HCT116 (cell line): ENCODE measurements at regions not wholly inside any gene's neighbourhood (a gene's known extent, or its start where the extent isn't known, plus 50 kb on each side); places are given as distances from the start of the nearest gene placed in this dataset.

ENCODE experiments used
- ATAC-seq: fragments of 200-7000 bp; cut with Tn5 transposase; 2 replicates; pipeline ENCODE4 v1.9.1; 2020; ENCODE audit warnings: mild to moderate bottlenecking, moderate library complexity
- BruUV-seq: library from RNA; stranded (reverse); fragments of 400-500 nt; replicated peaks from 2 replicates; lab custom pipeline; 2021; lab: Mats Ljungman, UMichigan
- CTCF ChIA-PET: fragments of 300-600 bp; sonication (Branson Sonifier 250); formaldehyde crosslinking; loops from one replicate; lab custom pipeline; 2021; ENCODE audit warnings: antibody characterized with exemption; lab: Charles Lee
- POLR2A ChIA-PET: fragments of 300-600, 350-600 bp; sonication (Branson Sonifier 250); formaldehyde crosslinking; loops from one replicate; lab custom pipeline; 2021; ENCODE audit warnings: antibody characterized with exemption; lab: Charles Lee
- RAD21 ChIA-PET, 2 experiments: fragments of 300-600 bp; sonication (Branson Sonifier 250); formaldehyde crosslinking; loops; one replicate each; lab custom pipeline; 2023; ENCODE audit warnings: low total read pairs in 2 of 2; ENCODE audit not compliant: uncharacterized antibody in 2 of 2, unreplicated experiment in 2 of 2, low non-redundant PET in 1 of 2; lab: Charles Lee
- DNase-seq: peaks from one replicate; pipeline ENCODE4 v3.0.0-alpha.2; 2010; ENCODE audit warnings: low read depth, low spot score
- H2AFZ ChIP-seq: fragments of 200-600 bp; shearing (Covaris generic), sonication (generic); 2 replicates; pipeline ENCODE4 v1.6.1; 2017; ENCODE audit warnings: low read depth, mixed run types, mixed read lengths, antibody characterized with exemption, low read length; ENCODE audit not compliant: poor library complexity, severe bottlenecking
- H3K27ac ChIP-seq: 2 replicates; pipeline ENCODE4 v1.5.1; 2012; ENCODE audit warnings: low read depth, low read length
- H3K27me3 ChIP-seq: fragments of 200-600 bp; sonication (generic); 2 replicates; pipeline ENCODE4 v1.6.1; 2016; ENCODE audit warnings: mixed run types, low read length, mixed read lengths; ENCODE audit not compliant: insufficient read depth
- H3K36me3 ChIP-seq, 2 experiments: fragments of 200-500 bp in 1 of 2; fragments of 200-600 bp in 1 of 2; sonication (Bioruptor generic) in 1 of 2; sonication (generic) in 1 of 2; 2 replicates each; pipeline versions ENCODE4 v1.5.1 to v1.6.1; 2014 to 2016; ENCODE audit warnings: low read length in 2 of 2, inconsistent platforms in 1 of 2, mixed read lengths in 1 of 2, mixed run types in 1 of 2; ENCODE audit not compliant: insufficient read depth in 2 of 2, control insufficient read depth in 1 of 2
- H3K4me1 ChIP-seq, 2 experiments: fragments of 200-600 bp in 1 of 2; sonication (generic) in 1 of 2; 2 replicates each; pipeline versions ENCODE4 v1.5.1 to v1.6.1; 2012 to 2017; ENCODE audit warnings: low read length in 2 of 2, inconsistent platforms in 1 of 2, mild to moderate bottlenecking in 1 of 2, mixed read lengths in 1 of 2, mixed run types in 1 of 2, moderate library complexity in 1 of 2; ENCODE audit not compliant: insufficient read depth in 2 of 2, control insufficient read depth in 1 of 2
- H3K4me2 ChIP-seq: fragments of 200-600 bp; sonication (generic); 2 replicates; pipeline ENCODE4 v1.6.1; 2017; ENCODE audit warnings: mixed run types, low read length, mixed read lengths
- H3K4me3 ChIP-seq, 2 experiments: fragments of 200-600 bp in 1 of 2; sonication (generic) in 1 of 2; replicated peaks in 1 of 2; 2 replicates each; pipeline ENCODE4 v1.5.1; 2011 to 2016; ENCODE audit warnings: low read length in 2 of 2, control low read depth in 1 of 2, low read depth in 1 of 2, mild to moderate bottlenecking in 1 of 2, mixed read lengths in 1 of 2, mixed run types in 1 of 2
- H3K79me2 ChIP-seq: fragments of 200-600 bp; sonication (generic); 2 replicates; pipeline ENCODE4 v1.6.1; 2017; ENCODE audit warnings: mild to moderate bottlenecking, mixed run types, low read length, moderate library complexity, mixed read lengths; ENCODE audit not compliant: insufficient read depth
- H3K9ac ChIP-seq: fragments of 200-600 bp; sonication (generic); 2 replicates; pipeline ENCODE4 v1.6.1; 2016; ENCODE audit warnings: low read length, mixed read lengths
- H3K9me2 ChIP-seq: fragments of 200-600 bp; sonication (generic), shearing (Covaris generic); 2 replicates; pipeline ENCODE4 v1.6.1; 2017; ENCODE audit warnings: mixed run types, mild to moderate bottlenecking, moderate library complexity; ENCODE audit not compliant: insufficient read depth
- H3K9me3 ChIP-seq, 2 experiments: fragments of 200-500 bp in 1 of 2; fragments of 200-600 bp in 1 of 2; sonication (Bioruptor generic) in 1 of 2; sonication (generic) in 1 of 2; 2 replicates each; pipeline ENCODE4 v1.6.1; 2014 to 2017; ENCODE audit warnings: low read length in 2 of 2, mixed read lengths in 2 of 2, inconsistent platforms in 1 of 2, low read depth in 1 of 2, mild to moderate bottlenecking in 1 of 2, mixed run types in 1 of 2, moderate library complexity in 1 of 2; ENCODE audit not compliant: control insufficient read depth in 1 of 2, insufficient read depth in 1 of 2
- H4K20me1 ChIP-seq: fragments of 200-600 bp; sonication (generic), shearing (Covaris generic); 2 replicates; pipeline ENCODE4 v1.6.1; 2017; ENCODE audit warnings: mixed run types, mild to moderate bottlenecking, moderate library complexity; ENCODE audit not compliant: insufficient read depth
- ATF3 ChIP-seq: IDR thresholded peaks from 2 replicates; pipeline ENCODE4 v1.6.1; 2012
- CBX3 ChIP-seq: IDR thresholded peaks from 2 replicates; pipeline ENCODE4 v1.6.1; 2012; ENCODE audit warnings: low read depth
- MAX ChIP-seq: IDR thresholded peaks from 2 replicates; pipeline ENCODE4 v1.6.1; 2012
- REST ChIP-seq: IDR thresholded peaks from 2 replicates; pipeline ENCODE4 v1.6.1; 2012; ENCODE audit warnings: low read depth
- TCF7L2 ChIP-seq: IDR thresholded peaks from 2 replicates; pipeline ENCODE4 v1.7.0; 2011; ENCODE audit warnings: borderline replicate concordance, inconsistent platforms; ENCODE audit not compliant: insufficient read depth, insufficient read length; ENCODE audit errors: extremely low read depth
- ZBTB33 ChIP-seq: IDR thresholded peaks from 2 replicates; pipeline ENCODE4 v1.6.1; 2011; ENCODE audit warnings: mild to moderate bottlenecking, low read length, moderate library complexity; ENCODE audit not compliant: insufficient replicate concordance; ENCODE audit errors: extremely low read depth
- intact Hi-C: fragments of 100-400 bp; cut with micrococcal nuclease; formaldehyde crosslinking; loops from 2 replicates; pipeline ENCODE4 v1.10.0; 2022
- TF ChIP-seq, protein P1 (sequence below), 3 experiments: fragments of 200-600 bp in 1 of 3; sonication (generic) in 1 of 3; IDR thresholded peaks in 2 of 3; conservative IDR thresholded peaks in 1 of 3; 2 replicates each; pipeline ENCODE4 v1.5.1; 2012 to 2017; ENCODE audit warnings: low read depth in 2 of 3, low read length in 2 of 3, antibody characterized with exemption in 1 of 3, borderline replicate concordance in 1 of 3, control low read depth in 1 of 3, mild to moderate bottlenecking in 1 of 3, mixed read lengths in 1 of 3, mixed run types in 1 of 3, moderate library complexity in 1 of 3; ENCODE audit not compliant: insufficient read depth in 1 of 3

- TF ChIP-seq, protein P1, sequence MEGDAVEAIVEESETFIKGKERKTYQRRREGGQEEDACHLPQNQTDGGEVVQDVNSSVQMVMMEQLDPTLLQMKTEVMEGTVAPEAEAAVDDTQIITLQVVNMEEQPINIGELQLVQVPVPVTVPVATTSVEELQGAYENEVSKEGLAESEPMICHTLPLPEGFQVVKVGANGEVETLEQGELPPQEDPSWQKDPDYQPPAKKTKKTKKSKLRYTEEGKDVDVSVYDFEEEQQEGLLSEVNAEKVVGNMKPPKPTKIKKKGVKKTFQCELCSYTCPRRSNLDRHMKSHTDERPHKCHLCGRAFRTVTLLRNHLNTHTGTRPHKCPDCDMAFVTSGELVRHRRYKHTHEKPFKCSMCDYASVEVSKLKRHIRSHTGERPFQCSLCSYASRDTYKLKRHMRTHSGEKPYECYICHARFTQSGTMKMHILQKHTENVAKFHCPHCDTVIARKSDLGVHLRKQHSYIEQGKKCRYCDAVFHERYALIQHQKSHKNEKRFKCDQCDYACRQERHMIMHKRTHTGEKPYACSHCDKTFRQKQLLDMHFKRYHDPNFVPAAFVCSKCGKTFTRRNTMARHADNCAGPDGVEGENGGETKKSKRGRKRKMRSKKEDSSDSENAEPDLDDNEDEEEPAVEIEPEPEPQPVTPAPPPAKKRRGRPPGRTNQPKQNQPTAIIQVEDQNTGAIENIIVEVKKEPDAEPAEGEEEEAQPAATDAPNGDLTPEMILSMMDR (IDR thresholded peaks at IDR 0.05 in 2 of 3, conservative IDR thresholded peaks at IDR 0.05 in 1 of 3; ENCODE audit: borderline replicate concordance in 1 of 3, insufficient read depth in 1 of 3, low read depth in 2 of 3, low read length in 2 of 3): no peak
- TF ChIP-seq TCF7L2 (no peak), ZBTB33 (no peak), CBX3 (no peak)
- TF ChIP-seq, all 23 proteins: peak for 0
These were observed 73.5 kb upstream of the TMCO5A start (continued) for GRCh38 chr15:37860896-37861295.

GRCh38 chr15:37865687-37866086 lies 68.8 kb upstream of the TMCO5A start:
- POLR2A ChIA-PET: no interaction called here

More at GRCh38 chr15:37865687-37866086, 68.8 kb upstream of the TMCO5A start:
- RAD21 ChIA-PET: no interaction called here
- no peaks in the 10 kb centered on the region for H3K9me3 ChIP-seq
- no TSS peak for BruUV-seq
- ATAC-seq (no peak), DNase-seq (no peak)
- H3K79me2 ChIP-seq: no peaks in the 10 kb centered on the region
- H2AFZ ChIP-seq: no peak overlapping the region
- TF ChIP-seq, protein P1 (IDR thresholded peaks at IDR 0.05 in 2 of 3, conservative IDR thresholded peaks at IDR 0.05 in 1 of 3; ENCODE audit: borderline replicate concordance in 1 of 3, insufficient read depth in 1 of 3, low read depth in 2 of 3, low read length in 2 of 3): no peak
- TF ChIP-seq REST (no peak), MAX (no peak), ATF3 (no peak)
- H3K9ac ChIP-seq: no peak overlapping the region
- no peaks in the 10 kb centered on the region for H4K20me1 ChIP-seq
- CTCF ChIA-PET: no interaction called here
- H3K27me3 ChIP-seq: peaks cover 16% of the 10 kb centered on the region; the same call in 1 of the 2 replicates
- no peaks in the 10 kb centered on the region for H3K36me3 ChIP-seq
- no peaks in the 10 kb centered on the region for H3K9me2 ChIP-seq
- no peak overlapping the region for H3K4me2 ChIP-seq
- no peaks in the 10 kb centered on the region for H3K4me1 ChIP-seq
- no peak overlapping the region for H3K27ac ChIP-seq
- H3K4me3 ChIP-seq: no peak overlapping the region
- intact Hi-C loops: no loop called here
